SKM-1 (cell line): ENCODE measurements at regions not wholly inside any gene's neighbourhood (a gene's known extent, or its start where the extent isn't known, plus 50 kb on each side); places are given as distances from the start of the nearest gene placed in this dataset.

Experiments
- DNase-seq: peaks from one replicate; lab custom pipeline; 2025; ENCODE audit not compliant: unreplicated experiment; lab: John Stamatoyannopoulos, UW

DNA sequence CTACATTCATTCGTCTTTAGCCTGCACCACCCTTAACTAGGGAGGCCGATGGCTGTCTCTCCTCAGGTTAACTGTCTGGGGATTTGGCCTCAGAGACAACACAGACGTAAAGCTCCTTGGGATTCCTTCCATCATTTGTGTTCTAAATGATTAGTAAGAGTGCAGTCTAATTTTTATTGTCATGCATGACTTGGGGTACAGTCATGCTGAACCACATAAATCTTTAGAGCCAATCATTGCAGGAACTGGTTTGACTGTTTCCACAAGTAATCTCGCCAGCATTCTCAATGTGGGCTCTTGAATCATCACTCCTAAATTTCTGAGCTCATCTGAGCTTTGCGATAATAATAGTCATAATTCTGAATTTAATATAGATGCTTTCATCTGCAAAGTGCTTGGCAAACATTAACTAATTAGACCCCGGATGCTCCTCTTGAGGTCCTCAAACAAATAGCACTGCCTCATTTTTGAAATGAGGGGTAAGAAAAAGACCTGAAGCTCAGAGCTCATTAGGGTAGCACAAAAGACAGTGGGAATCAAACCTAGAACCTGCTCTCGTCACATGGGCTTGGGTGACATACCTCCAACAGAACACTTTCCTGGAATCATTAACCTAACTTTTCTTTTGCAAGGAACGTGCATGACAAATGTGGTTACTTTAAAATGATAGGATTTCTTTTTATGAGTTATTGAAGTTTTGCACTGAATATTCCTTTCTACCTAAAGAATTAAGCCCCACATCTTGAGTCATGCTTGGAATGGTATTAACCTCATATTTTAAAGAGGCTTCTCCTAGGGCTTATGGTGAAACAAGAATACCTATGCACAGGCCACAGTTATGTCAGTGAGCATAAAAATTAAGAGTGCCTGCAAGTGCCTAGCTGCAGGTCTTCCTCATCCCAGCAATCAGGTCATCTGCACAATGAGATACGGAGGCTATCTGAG is 118.9 kb upstream of the NRP1 start:
- DNase-seq: no peak

DNA sequence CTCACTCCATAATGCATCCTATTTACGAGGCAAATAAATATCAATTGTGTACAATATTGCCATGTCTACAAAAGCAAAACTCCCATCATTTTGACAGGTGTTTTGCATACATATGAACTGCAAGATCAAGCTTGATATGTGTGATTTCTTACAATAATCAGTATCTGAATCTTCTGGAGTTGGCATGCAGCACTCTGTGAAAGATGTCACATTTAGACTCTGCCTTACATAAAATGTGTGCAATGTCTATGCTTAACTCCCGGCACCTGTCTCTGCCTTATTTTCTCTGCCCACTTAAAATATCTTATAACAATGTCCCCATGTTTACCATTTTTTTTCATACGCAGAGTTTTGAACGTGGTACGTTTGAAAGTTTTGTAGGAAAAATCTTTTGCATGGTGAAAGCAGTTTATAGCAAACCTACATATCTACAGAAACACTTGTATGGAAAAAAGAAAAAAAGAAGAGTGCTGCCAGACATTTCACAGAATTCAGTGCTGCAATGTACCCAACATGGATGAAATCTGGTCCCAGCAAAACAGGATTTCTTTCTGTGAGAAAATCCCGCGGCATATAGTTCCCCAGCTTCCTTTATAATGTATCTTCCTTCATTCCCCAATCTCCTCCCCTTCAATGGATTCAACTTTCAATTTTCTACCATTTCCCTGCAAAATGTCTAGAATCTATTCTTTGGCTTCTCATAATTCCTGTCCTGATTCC is 114.1 kb upstream of the NRP1 start:
- DNase-seq: no peak

DNA sequence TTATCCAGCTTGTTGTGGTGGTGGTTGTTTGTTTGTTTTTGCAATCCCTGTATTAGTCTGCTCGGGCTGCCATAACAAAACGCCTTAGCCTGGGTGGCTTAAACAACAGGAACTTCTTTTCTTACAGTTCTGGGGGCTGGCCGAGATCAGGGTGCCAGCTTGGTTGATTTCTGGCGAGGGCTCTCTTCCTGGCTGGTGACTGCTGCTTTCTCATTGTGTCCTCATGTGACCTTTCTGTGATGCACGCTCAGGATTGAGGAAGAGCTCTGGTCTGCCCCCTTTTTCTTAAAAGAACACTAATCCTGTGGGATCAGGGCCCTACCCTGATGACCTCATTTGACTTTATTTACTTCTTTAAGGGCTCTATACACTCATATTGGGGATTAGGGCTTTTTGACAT is 107.1 kb upstream of the NRP1 start:
- DNase-seq: no peak

DNA sequence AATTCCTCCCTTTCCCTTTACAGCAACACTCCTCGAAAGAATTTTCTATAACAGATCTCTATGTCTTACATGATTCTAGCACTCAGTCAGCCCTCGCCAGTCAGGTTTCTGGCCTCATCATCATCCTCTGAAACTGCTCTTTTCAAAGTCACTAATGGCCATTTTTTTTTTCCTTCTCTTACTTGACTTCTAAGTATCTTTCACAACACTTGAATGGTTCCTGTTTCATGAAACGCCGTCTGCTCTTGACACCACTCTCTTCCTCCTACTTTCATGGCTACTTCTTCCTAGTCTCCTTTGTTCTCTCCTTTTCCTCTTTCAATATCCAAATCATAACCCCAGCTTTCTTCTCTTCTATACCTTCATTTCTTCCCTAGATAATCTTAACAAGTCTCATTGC is 100.5 kb upstream of the NRP1 start:
- DNase-seq: peak; percentile 4

DNA sequence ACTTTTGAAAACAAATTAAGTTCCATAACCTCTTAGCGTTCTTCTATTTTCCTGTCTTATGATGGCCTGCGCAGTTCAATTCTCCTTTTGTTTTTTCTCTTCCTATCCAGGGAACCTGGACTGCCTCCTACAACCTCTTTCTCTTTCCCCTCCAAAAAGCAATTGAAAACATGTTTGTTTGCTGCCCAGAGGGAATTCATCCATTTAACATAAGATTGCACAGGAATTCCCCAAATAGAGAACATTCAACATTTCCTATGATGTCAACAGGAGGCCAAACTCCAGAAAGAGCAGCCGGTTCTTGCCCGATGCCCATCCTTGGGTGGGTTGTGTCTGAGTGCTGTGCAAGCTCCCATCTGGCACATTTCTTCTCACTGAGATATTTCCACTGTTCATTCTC is 94.2 kb upstream of the NRP1 start:
- DNase-seq: no peak

DNA sequence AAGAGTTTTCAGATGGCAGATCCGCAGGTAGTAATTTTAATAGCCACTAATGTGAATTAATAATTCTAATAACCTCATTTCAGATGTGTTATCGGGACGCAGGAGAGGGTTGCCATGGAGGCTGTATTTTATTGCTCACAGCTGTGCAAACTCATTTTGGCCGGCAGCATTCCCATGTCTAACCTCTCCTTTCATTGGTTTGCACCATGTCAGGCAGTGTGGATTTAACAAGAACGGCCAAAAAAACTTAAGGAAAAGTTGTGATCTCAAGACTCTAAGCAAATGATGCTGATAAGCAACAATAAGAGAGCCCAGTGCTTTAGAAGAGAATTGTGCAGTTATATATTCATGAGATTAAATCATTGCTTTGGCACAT is 88.7 kb upstream of the NRP1 start:
- no peak for DNase-seq

DNA sequence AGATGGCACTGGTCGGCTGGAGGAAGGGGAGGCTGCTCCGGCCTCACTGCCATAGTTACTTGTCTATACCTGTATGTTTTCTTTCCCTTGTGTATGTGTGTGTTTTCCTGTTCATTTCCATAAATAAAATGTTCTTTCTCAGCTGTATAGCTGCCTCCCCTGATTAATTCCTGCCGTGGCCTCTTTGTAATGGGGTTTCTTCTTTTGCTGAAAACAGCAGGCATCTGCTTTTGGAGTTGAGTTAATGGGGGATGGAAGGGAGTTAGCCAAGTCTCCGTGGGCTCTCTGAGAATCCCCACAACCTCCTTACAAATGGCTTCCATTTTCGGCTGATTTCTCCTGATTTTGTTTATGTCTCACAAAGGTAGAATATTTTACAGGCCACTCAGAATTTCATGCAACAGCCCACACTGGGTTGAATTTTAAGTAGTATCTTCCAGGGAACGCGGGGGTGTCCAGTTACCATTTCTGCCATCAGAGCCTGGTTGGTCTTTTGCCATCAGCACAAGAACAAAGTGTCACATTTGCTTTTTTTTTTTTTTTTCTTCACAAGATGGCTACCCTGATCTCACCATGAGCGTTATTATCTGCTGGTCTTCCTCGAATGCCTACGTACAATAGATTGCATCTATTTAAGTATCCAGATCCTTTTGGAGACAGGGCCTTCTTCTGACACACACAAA is 88.1 kb upstream of the NRP1 start:
- no peak for DNase-seq

DNA sequence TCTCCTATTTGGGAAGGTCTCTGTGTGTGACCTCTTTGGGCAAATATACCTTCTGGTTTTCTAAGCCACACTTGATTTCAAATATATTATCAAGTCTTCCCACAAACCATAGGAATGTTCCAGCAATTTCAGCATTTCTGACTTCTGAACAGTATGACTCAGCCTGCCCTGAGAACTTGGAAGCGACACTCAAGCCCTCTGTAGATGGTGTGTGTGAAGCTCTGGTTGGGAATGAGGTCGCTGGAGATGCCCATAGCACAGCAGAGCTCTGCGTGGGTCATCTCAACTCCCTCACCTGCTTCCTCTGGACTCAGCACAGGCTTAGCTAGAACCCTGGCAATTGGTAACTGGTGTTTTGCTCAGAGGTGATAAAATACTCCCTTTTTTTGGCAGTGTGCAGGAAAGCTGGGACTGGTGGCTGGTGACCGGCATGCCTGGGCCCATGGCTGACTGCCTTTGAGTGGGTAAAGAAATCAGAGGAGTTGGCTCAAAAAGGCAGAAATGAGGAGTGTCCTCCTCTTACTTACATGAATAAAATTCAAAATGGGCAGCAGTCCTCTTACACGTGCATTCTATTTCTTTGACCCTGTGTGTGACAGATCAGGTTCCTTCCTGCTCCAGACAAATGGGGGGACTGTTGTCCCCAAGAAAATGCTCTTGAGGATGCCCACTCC is 87.5 kb upstream of the NRP1 start:
- no peak for DNase-seq

DNA sequence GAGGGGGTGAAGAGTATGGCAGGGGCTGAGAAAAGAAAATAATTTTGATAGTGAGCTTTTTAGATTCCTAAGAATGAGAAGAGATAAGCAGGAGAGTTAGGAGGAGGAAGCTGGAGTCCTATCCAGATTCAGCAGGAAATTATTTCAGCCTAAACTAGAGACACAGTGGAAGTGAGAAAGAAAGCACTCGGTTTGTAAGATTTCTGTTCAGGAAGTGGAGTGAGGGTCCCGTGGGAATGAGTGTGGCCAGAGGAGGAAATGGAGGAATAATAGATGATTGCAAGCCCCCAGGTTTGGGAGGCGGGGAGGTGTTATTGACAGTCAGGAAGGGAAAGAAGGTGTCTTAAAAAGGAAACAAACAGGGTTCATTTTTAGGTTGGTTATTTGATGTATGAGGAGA is 84.8 kb upstream of the NRP1 start:
- no peak for DNase-seq

DNA sequence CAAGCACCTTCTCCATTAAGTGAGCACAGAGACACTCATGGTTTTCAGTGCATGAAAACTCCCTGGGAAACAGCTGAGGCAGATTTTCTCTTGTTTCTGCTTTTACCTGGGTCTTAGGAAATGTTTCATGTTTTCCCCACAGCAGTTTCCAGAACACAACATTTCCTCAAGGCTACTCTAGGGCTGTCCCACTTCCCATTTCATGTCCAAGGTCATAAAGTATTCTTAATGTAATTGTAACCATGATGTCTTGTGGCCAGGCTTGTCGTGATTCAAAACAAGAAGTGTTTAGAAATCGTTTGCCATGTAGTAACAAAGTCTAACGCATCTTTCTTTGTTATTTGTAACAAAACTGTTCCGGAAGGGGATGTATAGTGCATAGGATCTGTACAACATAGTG is 83.8 kb upstream of the NRP1 start:
- DNase-seq: no peak

DNA sequence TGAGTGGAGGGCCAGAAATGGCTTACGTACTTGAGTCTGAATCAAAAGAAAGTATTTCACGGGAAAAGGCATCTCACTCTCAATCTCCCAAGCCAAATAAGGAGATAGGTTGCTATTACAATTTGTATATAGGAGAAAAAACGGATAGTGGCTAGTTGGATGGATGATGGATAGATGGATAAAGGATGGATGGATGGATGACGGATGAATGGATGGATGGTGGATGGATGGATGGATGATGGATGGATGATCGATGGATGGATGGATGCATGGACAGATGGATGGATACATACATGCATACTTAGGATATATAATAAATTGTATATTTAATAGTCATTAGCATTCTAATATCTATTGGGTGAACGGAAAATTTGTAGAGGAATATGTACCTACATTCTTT is 82.2 kb upstream of the NRP1 start:
- no peak for DNase-seq

DNA sequence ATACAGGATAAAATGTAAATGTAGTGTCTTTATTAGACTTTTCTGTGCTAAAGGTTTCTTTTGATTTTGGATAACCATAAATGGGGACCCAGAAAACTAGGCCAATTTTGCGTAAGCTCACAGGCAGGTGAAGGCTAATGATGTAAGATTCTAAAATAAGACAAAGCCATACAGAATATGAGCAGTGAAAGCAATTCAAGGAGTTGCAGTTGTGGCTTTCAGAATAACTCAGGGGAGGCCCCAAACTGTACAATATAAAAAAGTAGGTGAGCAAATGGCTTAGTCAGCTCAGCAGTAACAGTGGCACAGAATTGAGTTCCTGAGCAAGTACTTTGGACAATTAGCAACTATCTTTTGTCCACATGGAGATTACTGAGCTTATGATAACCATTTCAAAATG is 81.7 kb upstream of the NRP1 start:
- DNase-seq: no peak

DNA sequence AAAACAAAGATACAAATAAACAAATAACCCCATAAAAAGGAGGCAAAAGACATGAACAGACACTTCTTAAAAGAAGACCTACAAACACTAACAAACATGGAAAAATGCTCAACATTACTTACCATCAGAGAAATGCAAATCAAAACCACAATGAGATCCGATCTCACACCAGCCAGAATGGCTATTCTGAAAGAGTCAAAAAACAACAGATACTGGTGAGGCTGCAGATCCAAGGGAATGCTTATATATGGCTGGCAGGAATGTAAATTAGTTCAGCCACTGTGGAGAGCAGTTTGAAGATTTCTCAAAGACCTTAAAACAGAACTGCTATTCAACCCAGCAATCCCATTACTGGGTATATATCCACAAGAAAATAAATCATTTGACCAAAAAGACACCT is 80.4 kb upstream of the NRP1 start:
- no peak for DNase-seq

DNA sequence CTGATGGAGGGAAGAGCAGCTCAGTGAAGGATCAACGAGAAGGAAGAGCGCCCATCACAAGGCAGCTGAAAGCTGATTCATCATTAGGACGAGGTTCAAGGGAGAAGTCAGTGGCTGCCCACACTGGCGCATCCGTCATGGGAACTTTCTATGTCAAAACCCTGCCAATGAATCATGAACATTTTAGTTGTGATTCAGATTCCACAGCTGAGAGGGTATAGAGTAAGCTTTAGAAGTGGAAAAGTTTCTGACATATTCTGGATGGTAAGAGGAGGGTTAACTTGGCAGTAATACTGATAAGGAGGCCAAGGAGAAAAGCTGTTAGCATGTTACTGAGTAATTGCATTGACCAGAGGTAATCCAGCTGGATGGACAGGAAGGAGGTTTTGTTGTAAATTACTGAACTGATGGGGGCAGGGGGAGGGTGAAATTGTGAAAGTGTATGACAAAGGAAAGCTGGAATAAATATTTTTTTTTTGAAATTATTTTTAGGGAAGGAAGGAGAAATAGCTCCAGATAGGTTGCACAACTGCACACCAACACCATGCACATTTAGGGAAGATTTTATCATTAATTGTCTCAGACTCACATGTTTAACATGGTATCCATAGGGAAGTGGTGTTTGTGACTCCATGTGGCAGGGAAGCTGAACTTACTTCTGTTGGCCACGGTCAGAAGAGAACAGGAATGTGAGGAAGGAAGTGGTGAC is 78.3 kb upstream of the NRP1 start:
- DNase-seq: no peak

DNA sequence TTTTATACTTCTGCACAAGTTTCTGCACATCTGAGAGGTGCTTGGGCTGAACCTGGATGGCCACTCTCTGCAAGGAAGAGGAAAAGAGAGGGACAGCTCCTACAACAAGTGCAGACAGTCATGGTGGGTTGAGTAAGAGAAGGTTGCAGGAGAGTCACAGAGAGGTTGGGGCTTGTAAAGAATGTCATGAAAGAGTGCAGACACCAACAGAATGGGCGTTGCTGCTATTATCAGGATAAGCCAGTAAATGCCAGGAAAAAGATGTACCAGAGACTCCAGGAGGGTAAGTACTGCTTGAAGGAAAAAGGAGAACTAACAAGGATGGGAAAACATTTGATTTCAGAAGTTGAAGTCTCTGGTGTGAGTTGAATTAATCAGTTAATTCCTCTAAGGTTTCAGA is 77.8 kb upstream of the NRP1 start:
- no peak for DNase-seq

DNA sequence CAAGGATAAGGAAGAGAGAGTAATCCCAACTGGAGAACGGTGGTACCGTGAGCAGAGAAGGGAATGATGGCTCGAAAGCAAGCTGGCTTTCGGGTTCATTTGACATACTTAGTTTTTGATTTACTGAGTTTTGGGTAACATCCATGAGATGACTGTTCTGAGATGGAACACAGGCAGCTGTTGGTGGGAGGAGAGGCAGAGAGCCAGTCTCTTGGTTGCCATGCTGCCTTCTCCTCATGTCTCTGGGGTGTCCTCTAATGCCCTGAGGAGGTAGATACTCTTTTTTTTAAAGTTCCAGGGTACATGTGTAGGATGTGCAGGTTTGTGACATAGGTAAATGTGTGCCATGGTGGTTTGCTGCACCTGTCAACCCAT is 76.4 kb upstream of the NRP1 start:
- DNase-seq: no peak

DNA sequence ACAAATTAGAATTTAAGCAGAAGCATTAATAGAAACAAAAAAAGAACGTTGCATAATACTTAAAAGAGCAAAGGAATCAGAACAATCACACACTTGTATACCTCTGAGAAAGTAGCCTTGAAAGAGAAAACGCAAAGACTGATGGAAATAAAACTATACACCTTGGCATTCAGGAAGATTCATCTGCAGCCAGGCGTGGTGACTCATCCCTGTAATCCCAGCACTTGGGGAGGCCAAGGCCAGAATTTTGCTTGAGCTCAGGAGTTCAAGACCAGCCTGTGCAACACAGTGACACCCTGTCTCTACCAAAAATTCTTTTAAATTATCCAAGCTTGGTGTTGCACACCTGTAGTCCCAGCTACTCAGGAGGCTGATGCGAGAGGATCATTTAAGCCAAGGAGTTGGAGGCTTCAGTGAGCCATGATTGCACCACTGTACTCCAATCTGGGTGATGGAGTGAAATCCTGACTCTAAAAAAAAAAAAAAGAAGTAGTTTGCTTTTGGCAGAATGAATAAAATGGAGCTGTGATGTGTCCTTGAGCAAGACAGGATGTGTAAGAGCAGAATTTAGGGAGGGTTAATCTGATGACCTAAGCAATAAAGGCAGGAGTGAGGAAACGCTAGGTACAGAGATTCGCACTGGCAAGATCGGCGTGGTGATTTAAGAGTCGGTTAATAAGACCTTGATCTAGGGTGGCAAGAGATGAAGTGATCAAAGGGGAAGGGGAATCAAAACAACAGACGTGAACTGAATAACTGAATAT is 75.8 kb upstream of the NRP1 start:
- no peak for DNase-seq

DNA sequence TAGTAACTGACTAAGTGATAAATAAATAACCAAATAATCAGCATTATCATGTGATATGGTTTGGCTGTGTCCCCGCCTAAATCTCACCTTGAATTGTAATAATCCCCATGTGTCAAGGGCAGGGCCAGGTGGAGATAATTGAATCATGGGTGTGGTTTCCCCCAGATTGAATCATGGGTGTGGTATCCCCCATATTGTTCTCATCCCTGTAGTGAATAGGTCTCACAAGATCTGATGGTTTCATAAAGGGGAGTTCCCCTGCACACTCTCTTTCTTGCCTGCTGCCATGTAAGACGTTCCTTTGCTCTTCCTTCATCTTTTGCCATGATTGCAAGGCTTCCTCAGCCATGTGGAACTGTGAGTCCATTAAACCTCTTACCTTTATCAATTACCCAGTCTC is 72.1 kb upstream of the NRP1 start:
- DNase-seq: no peak

DNA sequence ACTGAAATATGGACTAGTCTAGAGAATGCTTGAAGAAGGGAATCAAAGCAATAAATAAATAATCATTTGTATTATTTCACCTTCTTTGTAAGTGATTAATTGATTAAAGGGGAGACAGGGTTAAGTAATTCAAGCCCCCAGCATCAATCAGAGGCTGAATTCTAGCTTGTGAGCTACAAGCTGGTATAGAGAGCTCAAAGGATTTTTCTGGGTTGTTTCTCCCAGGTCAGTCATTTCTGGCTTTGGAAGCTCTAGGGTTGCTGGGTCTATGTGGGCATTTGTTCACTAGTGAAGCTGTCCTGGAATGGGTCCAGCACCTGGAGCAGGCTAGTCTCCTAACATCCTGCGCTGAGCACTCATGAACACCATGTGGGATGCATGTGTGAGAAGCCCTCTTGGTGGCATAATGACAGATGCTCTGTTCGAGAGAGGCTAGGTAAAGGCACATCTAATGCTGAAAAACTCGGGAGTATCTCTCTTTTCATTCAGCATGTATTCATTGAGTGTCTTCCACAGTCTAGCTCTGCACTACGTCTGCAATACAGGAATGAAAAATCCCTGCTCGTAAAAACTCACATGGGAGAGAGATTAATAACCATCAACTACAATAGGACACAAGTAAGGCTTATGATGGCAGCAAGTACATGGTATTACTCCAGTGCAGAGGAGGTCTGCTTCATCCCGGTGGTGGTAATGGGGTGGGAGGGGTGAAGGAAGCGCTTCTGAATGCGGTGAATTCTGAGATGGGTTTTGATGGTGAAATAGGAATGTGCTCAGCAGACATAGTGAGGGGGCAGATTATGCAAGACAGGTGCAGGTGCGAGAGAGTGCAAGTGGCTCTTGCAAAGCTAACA is 68.0 kb upstream of the NRP1 start:
- no peak for DNase-seq
